ENCODE measurements at regions not wholly inside any gene's neighbourhood (a gene's known extent, or its start where the extent isn't known, plus 50 kb on each side); places are given as distances from the start of the nearest gene placed in this dataset.
A peak's percentile ranks its signal among the peaks of the same experiment; 100 is the strongest.

DNA sequence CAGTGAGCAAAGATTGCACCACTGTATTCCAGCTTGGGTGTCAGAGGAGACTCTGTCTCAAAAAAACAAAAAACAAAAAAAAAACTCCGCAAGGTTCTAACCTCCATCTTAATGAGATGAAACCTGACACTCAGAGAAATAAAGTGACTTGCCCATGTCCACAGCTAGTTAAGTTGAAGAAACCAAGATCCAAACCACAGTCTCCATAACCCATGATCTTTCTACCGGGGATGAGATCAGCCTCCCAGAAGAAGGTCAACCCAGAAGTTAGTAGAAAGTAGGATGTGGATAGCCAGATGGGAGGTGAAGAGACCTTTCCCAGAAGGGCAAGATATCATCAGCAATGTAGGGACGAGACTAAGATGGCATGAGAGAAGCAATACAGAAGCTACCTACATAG lies 140.4 kb upstream of the ADRA1B start:
- Mint-ChIP-seq H3K27me3 (peaks cover 34% of the 10 kb centered on the region), H3K27ac (peak overlapping the region; percentile 73), H3K9me3 (peaks cover 2% of the 10 kb centered on the region), H3K4me1 (peaks cover 59% of the 10 kb centered on the region), H3K4me3 (no peak overlapping the region), H3K36me3 (ENCODE audit: low read depth) (peaks cover 4% of the 10 kb centered on the region)
- ATAC-seq (peak; percentile 30), DNase-seq (no peak)

DNA sequence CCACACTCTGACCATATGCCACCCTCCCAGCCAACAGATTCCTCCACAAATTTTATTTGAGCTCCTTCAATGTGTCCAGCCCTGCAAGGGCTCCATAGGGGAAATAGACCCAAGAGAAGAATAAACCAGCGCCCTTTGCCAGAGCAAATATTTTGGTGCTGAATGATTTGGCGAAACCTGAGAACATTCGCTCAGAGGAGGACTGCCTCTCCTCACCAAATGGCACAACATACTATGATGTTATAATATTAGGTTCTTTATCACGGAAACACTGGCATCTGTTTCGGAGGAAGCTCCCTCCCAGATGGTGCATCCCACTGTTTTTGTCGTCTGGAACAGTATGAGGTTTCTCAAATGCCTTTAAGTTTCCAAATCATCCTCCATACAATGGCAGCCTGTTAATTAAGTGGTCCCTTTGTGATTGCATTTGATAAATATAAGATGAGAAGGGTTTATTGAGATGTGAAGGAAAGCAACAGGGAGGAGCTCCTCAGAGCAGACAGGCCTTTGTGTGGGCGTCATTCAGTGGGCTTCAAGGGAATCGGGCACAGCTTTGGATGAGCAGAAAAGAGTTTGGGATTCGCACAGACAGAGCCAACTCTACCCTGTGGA lies 139.1 kb upstream of the ADRA1B start:
- DNase-seq (no peak), ATAC-seq (no peak)
- Mint-ChIP-seq H3K27me3 (peaks cover 35% of the 10 kb centered on the region), H3K36me3 (ENCODE audit: low read depth) (peaks cover 4% of the 10 kb centered on the region), H3K9me3 (peaks cover 5% of the 10 kb centered on the region), H3K27ac (no peak overlapping the region), H3K4me3 (no peak overlapping the region), H3K4me1 (peaks cover 72% of the 10 kb centered on the region)

DNA sequence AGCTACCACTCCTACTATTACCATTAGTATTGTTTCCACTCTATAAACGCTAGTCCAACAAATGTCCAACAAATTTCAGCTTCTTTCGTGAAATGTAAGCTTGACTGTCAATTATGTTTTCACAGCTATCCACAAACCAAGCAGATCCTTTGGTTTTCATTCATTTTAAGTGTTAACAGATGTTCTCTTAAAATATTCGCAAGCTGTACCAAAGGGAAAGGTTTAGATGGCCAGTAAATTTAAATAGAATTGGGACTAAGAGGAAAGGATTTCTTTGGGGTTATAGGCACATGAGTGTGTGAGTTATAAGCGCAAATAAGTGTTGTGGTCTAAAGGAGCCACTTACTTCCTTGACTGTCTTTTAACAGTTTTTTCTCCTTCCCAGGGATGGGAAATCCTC lies 136.8 kb upstream of the ADRA1B start:
- H3K4me3 Mint-ChIP-seq: no peak overlapping the region
- peaks cover 5% of the 10 kb centered on the region for H3K9me3 Mint-ChIP-seq
- DNase-seq: no peak

DNA sequence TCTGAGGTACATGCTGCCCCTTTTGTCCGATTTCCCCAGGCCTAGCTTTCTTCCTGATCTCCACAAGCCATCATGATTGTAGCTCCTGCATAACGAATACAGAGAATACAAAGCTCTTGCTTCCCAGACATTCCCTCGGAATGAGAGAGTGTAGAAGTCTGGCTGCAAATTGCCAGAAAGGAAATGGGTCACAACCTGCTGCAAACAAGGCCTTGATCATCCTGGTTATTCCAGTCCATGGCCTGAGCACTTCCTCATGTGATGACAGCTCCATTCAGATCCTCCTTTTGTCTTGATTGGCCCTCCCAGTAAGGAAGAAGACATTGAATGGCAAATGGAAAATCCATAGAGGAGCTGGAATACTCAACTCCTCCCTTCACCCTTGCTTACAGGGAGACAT lies 136.0 kb upstream of the ADRA1B start:
- no peak for DNase-seq
- peaks cover 4% of the 10 kb centered on the region for H3K36me3 Mint-ChIP-seq (ENCODE audit: low read depth)
- ATAC-seq: no peak
- peaks cover 5% of the 10 kb centered on the region for H3K9me3 Mint-ChIP-seq
- H3K4me3 Mint-ChIP-seq: no peak overlapping the region
- H3K27me3 Mint-ChIP-seq: peaks cover 32% of the 10 kb centered on the region
- H3K4me1 Mint-ChIP-seq: peaks cover 61% of the 10 kb centered on the region
- peak overlapping the region; percentile 53 for H3K27ac Mint-ChIP-seq

More for the DNA sequence above, 136.8 kb upstream of the ADRA1B start:
- ATAC-seq: no peak
- H3K27ac Mint-ChIP-seq: peak overlapping the region; percentile 53
- peaks cover 36% of the 10 kb centered on the region for H3K27me3 Mint-ChIP-seq
- peaks cover 62% of the 10 kb centered on the region for H3K4me1 Mint-ChIP-seq
- peaks cover 4% of the 10 kb centered on the region for H3K36me3 Mint-ChIP-seq (ENCODE audit: low read depth)

DNA sequence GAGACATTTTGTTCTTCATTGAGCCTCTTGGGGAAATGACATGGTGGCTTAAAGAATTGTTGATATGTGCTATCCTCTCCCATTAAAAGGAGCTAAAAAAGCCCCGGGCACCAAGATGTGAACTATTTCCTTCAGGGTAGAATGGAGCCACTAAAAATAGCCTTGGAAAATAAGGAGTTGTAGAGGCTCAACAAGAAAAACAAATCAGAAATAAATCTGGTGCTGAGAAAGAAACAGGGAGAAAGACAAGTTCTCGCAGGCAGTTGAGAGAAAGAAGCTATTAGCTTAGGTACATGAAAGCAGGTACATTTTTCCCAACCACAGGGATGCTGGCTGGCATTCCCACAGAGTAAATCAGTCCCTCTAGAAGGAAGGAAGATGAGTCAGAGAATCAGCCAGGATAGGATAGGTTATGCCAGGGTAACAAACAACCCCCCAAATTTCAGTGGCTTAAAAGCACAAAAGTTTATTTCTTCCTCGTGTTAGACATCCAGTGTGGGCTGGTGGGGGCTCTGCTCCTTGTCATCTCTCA lies 134.6 kb upstream of the ADRA1B start:
- Mint-ChIP-seq H3K9me3 (peaks cover 5% of the 10 kb centered on the region), H3K27ac (no peak overlapping the region), H3K36me3 (ENCODE audit: low read depth) (peaks cover 4% of the 10 kb centered on the region), H3K27me3 (peaks cover 36% of the 10 kb centered on the region), H3K4me1 (peaks cover 52% of the 10 kb centered on the region), H3K4me3 (no peak overlapping the region)
- no peak for DNase-seq
- no peak for ATAC-seq

DNA sequence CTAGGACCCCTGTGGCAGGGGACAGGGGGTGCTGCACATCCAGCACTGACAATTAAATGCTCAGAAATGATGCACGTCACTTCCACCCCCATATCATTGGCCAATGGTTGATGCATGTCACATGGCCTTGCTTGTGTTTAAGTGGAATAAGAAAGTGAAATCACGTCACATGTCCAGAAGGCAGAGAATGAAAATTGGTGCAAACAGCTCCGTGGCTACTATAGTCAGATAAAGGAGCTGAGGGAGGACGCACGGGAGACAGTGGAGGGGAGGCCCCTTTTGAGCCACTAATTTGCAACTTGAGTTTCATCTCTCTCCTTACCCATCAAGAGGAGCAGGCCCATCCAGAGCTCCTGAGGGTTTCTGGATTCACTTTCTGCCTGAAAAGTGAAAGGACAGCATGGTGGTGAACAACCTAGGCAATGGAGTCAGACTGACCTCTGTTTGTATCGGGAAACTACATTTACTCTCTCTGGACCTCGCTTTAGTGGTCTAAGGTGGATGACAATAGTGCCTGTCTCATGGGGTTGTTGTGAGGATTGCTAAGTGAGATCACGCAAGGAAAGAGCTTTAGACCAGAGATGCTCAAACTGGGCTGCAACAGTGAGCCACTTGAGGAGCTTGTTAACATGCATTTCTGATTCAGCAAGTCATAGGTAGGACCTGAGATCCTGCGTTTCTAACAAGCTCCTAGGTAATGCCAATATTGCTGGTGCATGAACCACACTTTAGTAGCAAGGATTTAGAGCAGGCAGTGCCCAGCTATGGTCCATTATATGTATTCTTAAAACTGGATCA lies 133.9 kb upstream of the ADRA1B start:
- H3K27ac Mint-ChIP-seq: no peak overlapping the region
- ATAC-seq (peak; percentile 76), DNase-seq (peak; percentile 18)
- H3K4me3 Mint-ChIP-seq: no peak overlapping the region
- peaks cover 32% of the 10 kb centered on the region for H3K27me3 Mint-ChIP-seq
- H3K9me3 Mint-ChIP-seq: peaks cover 5% of the 10 kb centered on the region
- H3K4me1 Mint-ChIP-seq: peaks cover 52% of the 10 kb centered on the region
- peaks cover 4% of the 10 kb centered on the region for H3K36me3 Mint-ChIP-seq (ENCODE audit: low read depth)

GRCh38 chr5:159782995-159783300 lies 133.3 kb upstream of the ADRA1B start:
- Mint-ChIP-seq H3K9me3 (peaks cover 5% of the 10 kb centered on the region), H3K4me1 (peaks cover 48% of the 10 kb centered on the region), H3K36me3 (ENCODE audit: low read depth) (peaks cover 4% of the 10 kb centered on the region), H3K27ac (no peak overlapping the region), H3K27me3 (peaks cover 29% of the 10 kb centered on the region), H3K4me3 (no peak overlapping the region)
- ATAC-seq: no peak
- no peak for DNase-seq

- no peak overlapping the region for H3K4me3 Mint-ChIP-seq
- H3K27me3 Mint-ChIP-seq: peaks cover 28% of the 10 kb centered on the region
Observed at GRCh38 chr5:159783726-159784247, 132.5 kb upstream of the ADRA1B start.

GRCh38 chr5:159784993-159785392 lies 131.3 kb upstream of the ADRA1B start:
- Mint-ChIP-seq H3K4me3 (no peak overlapping the region), H3K27ac (no peak overlapping the region), H3K36me3 (ENCODE audit: low read depth) (peaks cover 2% of the 10 kb centered on the region), H3K9me3 (peaks cover 5% of the 10 kb centered on the region), H3K4me1 (peaks cover 31% of the 10 kb centered on the region), H3K27me3 (peaks cover 28% of the 10 kb centered on the region)
- no peak for DNase-seq
- ATAC-seq: no peak

More at GRCh38 chr5:159783726-159784247, 132.5 kb upstream of the ADRA1B start:
- peaks cover 3% of the 10 kb centered on the region for H3K36me3 Mint-ChIP-seq (ENCODE audit: low read depth)
- peaks cover 43% of the 10 kb centered on the region for H3K4me1 Mint-ChIP-seq
- no peak for DNase-seq
- peaks cover 5% of the 10 kb centered on the region for H3K9me3 Mint-ChIP-seq
- no peak for ATAC-seq
- H3K27ac Mint-ChIP-seq: no peak overlapping the region

DNA sequence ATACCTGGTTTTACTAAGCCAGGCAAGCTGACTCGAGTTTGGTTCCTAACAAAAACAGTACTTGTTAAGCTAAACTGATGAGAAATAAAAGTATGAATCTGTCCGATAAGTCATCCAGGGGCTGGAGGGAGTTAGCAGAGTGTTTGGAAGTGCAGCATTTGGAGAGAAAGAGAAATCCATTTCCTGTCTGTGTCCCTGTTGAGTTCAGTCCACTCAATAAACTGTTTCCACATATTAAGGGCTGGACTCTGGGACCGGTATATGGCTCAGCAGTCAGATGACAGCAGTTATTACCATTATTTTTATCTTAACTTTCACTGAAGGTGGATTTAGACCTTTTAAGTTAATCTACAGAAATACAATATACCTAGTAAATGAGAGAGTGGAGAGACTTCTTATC lies 130.6 kb upstream of the ADRA1B start:
- no peak overlapping the region for H3K4me3 Mint-ChIP-seq
- peaks cover 26% of the 10 kb centered on the region for H3K4me1 Mint-ChIP-seq
- ATAC-seq: no peak
- no peak overlapping the region for H3K27ac Mint-ChIP-seq
- DNase-seq: no peak
- peaks cover 28% of the 10 kb centered on the region for H3K27me3 Mint-ChIP-seq
- no peaks in the 10 kb centered on the region for H3K36me3 Mint-ChIP-seq (ENCODE audit: low read depth)
- peaks cover 5% of the 10 kb centered on the region for H3K9me3 Mint-ChIP-seq

DNA sequence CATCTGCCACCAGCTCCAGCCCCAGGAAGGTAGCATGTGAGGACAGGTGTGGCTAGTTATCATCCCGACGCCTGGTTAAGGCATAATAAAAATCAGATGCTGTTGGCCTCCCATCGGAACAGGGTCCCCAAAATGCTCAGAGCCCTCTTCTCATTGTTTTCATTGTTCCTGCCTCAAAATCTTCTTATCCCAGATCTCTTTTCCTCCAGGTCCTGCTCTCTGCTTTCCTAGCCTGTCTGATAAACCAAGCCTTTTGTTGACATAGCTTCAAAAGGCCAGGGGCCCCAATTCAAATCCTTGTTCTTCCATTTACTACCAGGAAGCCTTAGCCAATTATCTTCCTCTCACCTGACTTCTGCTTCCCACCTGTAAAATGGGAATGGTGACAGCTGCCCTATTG lies 130.1 kb upstream of the ADRA1B start:
- no peak for ATAC-seq
- Mint-ChIP-seq H3K4me3 (no peak overlapping the region), H3K36me3 (ENCODE audit: low read depth) (no peaks in the 10 kb centered on the region), H3K9me3 (peaks cover under 1% of the 10 kb centered on the region), H3K4me1 (peaks cover 21% of the 10 kb centered on the region), H3K27me3 (peaks cover 27% of the 10 kb centered on the region), H3K27ac (no peak overlapping the region)
- DNase-seq: no peak

GRCh38 chr5:159786901-159787691 lies 129.2 kb upstream of the ADRA1B start:
- no peak overlapping the region for H3K4me3 Mint-ChIP-seq
- H3K36me3 Mint-ChIP-seq (ENCODE audit: low read depth): no peaks in the 10 kb centered on the region
- ATAC-seq (no peak), DNase-seq (no peak)
- no peaks in the 10 kb centered on the region for H3K9me3 Mint-ChIP-seq
- H3K4me1 Mint-ChIP-seq: peaks cover 12% of the 10 kb centered on the region
- no peak overlapping the region for H3K27ac Mint-ChIP-seq
- peaks cover 27% of the 10 kb centered on the region for H3K27me3 Mint-ChIP-seq

DNA sequence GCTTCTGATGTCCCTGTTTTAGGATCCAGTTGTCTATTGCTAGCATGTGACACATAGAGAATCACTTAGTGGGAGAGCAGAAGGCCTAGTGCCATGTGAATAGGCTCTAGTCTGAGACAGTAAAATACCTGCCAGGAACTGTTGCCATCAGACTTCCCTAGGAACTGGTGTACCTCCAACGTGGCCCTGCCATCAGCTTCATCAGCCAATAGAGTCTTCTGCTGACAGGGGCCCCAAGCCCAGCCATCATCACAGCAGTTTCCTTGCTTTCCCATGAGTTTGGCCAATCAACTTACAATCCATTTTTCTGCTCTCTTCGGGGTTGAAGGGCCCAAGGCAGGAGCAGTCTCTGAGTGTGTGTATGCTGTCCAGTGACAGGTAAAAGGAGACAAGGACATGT lies 128.4 kb upstream of the ADRA1B start:
- ATAC-seq: no peak

DNA sequence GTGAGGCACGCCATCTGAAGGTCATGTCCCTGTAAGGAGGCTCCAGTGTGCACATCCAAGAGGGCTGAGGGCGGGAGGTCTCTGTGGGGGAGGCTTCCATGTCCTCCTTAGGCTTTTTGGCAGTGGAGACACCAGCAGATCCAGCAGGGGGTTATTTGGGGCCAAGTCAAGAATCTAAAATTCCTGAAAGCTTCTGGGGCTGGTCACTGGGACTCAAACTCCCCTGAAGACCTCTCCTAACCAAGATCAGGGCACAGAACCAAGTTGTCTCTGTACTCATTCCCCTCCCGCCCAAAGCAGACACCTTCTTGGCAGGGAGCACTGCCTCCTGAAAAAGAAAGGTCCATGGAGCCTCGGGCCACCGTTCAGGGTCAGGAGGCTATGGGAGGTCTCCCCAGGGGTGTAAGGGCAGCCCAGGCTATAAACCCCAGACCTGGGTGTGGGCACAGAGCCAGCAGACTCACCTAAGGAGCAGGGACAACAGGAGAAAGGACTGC lies 127.4 kb upstream of the ADRA1B start:
- H3K27ac Mint-ChIP-seq: no peak overlapping the region
- peaks cover 4% of the 10 kb centered on the region for H3K4me1 Mint-ChIP-seq
- no peak overlapping the region for H3K4me3 Mint-ChIP-seq
- peaks cover 19% of the 10 kb centered on the region for H3K27me3 Mint-ChIP-seq
- H3K9me3 Mint-ChIP-seq: no peaks in the 10 kb centered on the region
- DNase-seq (no peak), ATAC-seq (no peak)
- H3K36me3 Mint-ChIP-seq (ENCODE audit: low read depth): no peaks in the 10 kb centered on the region

More for the DNA sequence above, 128.4 kb upstream of the ADRA1B start:
- no peak for DNase-seq
- Mint-ChIP-seq H3K4me3 (no peak overlapping the region), H3K4me1 (peaks cover 6% of the 10 kb centered on the region), H3K36me3 (ENCODE audit: low read depth) (no peaks in the 10 kb centered on the region), H3K27ac (no peak overlapping the region), H3K27me3 (peaks cover 27% of the 10 kb centered on the region), H3K9me3 (no peaks in the 10 kb centered on the region)

Measured in activated naive CD8-positive, alpha-beta T cell treated with anti-CD3 and anti-CD28 coated beads, Interleukin-2, amount 50 U/mL, for 24 hours (primary cell).